Fibroblast of skin of scalp (primary cell): ENCODE measurements at regions not wholly inside any gene's neighbourhood (a gene's known extent, or its start where the extent isn't known, plus 50 kb on each side); places are given as distances from the start of the nearest gene placed in this dataset.
"Not testable (repeated sequence)": the region's sequence is repeated elsewhere in the genome, so short reads cannot be mapped to it uniquely, and the experiment has no call there.

Experiments
- DNase-seq: peaks from one replicate; pipeline ENCODE4 v3.0.0-alpha.2; 2013

GRCh38 chr6:134391205-134391604 lies 73.3 kb upstream of the SGK1 start:
- DNase-seq: no peak

GRCh38 chr6:134389658-134390057 lies 71.7 kb upstream of the SGK1 start:
- no peak for DNase-seq

- DNase-seq: no peak
Measured at GRCh38 chr6:134389129-134389528, 71.2 kb upstream of the SGK1 start.

- DNase-seq: not testable (repeated sequence)
Measured at GRCh38 chr6:134386482-134386881, 68.6 kb upstream of the SGK1 start.

- DNase-seq: no peak
Measured at GRCh38 chr6:134381959-134382358, 64.0 kb upstream of the SGK1 start.

- DNase-seq: no peak
Measured at GRCh38 chr6:134379599-134379998, 61.7 kb upstream of the SGK1 start.

- DNase-seq: no peak
Measured at GRCh38 chr6:134379076-134379475, 61.2 kb upstream of the SGK1 start.

- no peak for DNase-seq
Measured at GRCh38 chr6:134378426-134378825, 60.5 kb upstream of the SGK1 start.

GRCh38 chr6:134376785-134377184 lies 58.9 kb upstream of the SGK1 start:
- no peak for DNase-seq

- DNase-seq: no peak
Measured at GRCh38 chr6:134375220-134375580, 57.3 kb upstream of the SGK1 start.

GRCh38 chr6:134374491-134375219 lies 56.7 kb upstream of the SGK1 start:
- DNase-seq: peak; percentile 52

- DNase-seq: no peak
Measured at GRCh38 chr6:134373993-134374392, 56.1 kb upstream of the SGK1 start.

- peak; percentile 87 for DNase-seq
Measured at GRCh38 chr6:134373282-134373922, 55.5 kb upstream of the SGK1 start.

GRCh38 chr6:134372603-134373281 lies 54.8 kb upstream of the SGK1 start:
- peak; percentile 41 for DNase-seq

GRCh38 chr6:134368670-134369069 lies 50.8 kb upstream of the SGK1 start:
- DNase-seq: no peak
